Lower leg skin (tissue), 3 donors: ENCODE measurements at regions not wholly inside any gene's neighbourhood (a gene's known extent, or its start where the extent isn't known, plus 50 kb on each side); places are given as distances from the start of the nearest gene placed in this dataset.

Source experiments
- POLR2A ChIP-seq, 2 donors: fragments of 450-650 bp; IDR thresholded peaks; one replicate each; pipeline ENCODE4 v1.6.1; 2016 to 2017; ENCODE audit warnings: antibody characterized with exemption in 2 of 2, mild to moderate bottlenecking in 1 of 2, moderate library complexity in 1 of 2
- TF ChIP-seq, protein P1 (sequence below), 3 donors: fragments of 450-650 bp; IDR thresholded peaks; one replicate each; pipeline ENCODE4 v1.5.1; 2016; ENCODE audit warnings: antibody characterized with exemption in 3 of 3, mild to moderate bottlenecking in 3 of 3, moderate library complexity in 2 of 3

DNA sequence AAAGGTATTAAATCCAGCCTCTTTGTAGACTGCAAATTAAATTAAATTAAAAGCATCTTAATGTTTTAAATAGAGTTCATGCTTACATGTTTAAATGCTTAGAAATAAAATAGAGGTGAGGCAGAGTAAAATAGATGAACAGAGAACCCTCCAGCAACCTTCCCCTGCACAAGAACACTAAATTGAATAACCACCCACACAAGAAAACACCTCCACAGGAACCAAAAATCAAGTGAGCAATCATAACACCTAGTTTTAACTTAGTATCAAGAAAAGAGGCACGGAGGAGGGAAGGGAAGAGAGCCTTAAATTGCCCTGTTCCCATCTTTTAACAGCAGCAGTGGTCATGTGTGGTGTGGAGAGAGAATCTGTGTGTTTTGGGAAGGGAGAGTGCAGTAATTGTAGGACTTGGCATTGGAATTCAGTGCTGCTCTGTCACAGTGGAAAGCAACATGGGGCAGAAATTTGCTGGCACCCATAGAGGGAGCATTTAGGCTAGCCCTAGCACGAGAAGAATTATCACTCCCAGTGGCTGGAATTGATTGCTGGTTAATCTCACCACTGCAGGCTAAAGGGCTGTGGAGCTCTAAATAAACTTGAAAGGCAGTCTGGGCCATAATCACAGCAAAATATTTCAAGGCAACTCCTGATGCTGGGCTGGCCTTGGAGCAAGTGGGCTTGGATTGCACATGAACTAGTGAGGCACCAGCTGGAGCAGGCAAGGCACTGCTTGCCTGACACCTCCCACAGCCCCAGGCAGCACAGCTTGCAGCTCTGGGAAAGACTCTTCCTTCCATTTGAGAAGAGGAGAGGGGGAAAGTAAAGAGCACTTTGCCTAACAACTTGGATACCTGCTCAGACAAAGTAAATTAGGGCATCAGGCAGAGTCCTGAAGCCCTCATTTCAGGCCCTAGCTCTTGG lies 1478.8 kb downstream of the NCAM2 start:
- no peak for TF ChIP-seq POLR2A (IDR thresholded peaks at IDR 0.05)
- TF ChIP-seq, protein P1, sequence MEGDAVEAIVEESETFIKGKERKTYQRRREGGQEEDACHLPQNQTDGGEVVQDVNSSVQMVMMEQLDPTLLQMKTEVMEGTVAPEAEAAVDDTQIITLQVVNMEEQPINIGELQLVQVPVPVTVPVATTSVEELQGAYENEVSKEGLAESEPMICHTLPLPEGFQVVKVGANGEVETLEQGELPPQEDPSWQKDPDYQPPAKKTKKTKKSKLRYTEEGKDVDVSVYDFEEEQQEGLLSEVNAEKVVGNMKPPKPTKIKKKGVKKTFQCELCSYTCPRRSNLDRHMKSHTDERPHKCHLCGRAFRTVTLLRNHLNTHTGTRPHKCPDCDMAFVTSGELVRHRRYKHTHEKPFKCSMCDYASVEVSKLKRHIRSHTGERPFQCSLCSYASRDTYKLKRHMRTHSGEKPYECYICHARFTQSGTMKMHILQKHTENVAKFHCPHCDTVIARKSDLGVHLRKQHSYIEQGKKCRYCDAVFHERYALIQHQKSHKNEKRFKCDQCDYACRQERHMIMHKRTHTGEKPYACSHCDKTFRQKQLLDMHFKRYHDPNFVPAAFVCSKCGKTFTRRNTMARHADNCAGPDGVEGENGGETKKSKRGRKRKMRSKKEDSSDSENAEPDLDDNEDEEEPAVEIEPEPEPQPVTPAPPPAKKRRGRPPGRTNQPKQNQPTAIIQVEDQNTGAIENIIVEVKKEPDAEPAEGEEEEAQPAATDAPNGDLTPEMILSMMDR (IDR thresholded peaks at IDR 0.05) = no peak
